Gastrocnemius medialis (tissue), 4 donors: ENCODE measurements at regions not wholly inside any gene's neighbourhood (a gene's known extent, or its start where the extent isn't known, plus 50 kb on each side); places are given as distances from the start of the nearest gene placed in this dataset.
"Not testable (repeated sequence)": the region's sequence is repeated elsewhere in the genome, so short reads cannot be mapped to it uniquely, and the experiment has no call there.

ENCODE experiments used
- ATAC-seq, 2 donors: fragments of 150-250 bp; one replicate each; pipeline ENCODE4 v1.9.1; 2016
- DNase-seq, 2 donors: peaks; one replicate each; pipeline ENCODE4 v3.0.0-alpha.2; 2019
- H3K27ac ChIP-seq, 4 donors: fragments of 200-600 bp; sonication (generic); 1 replicate in 1 of 4; 2 replicates in 3 of 4; pipeline ENCODE4 v1.5.1; 2016 to 2018; ENCODE audit warnings: mild to moderate bottlenecking in 2 of 4, moderate library complexity in 1 of 4
- H3K27me3 ChIP-seq, 3 donors: fragments of 200-600 bp; sonication (generic) in 2 of 3; 1 replicate in 1 of 3; 2 replicates in 2 of 3; pipeline versions ENCODE4 v1.5.1 to v1.6.0; 2016 to 2019; ENCODE audit warnings: mild to moderate bottlenecking in 1 of 3, moderate library complexity in 1 of 3
- H3K36me3 ChIP-seq, 2 donors: fragments of 200-600 bp; sonication (generic) in 1 of 2; one replicate each; pipeline ENCODE4 v1.5.1; 2017 to 2018
- H3K4me1 ChIP-seq, 2 donors: fragments of 200-600 bp; sonication (generic) in 1 of 2; one replicate each; pipeline ENCODE4 v1.5.1; 2016 to 2017; ENCODE audit warnings: mild to moderate bottlenecking in 2 of 2
- H3K4me3 ChIP-seq, 4 donors: fragments of 200-600 bp; sonication (generic) in 3 of 4; 1 replicate in 1 of 4; 2 replicates in 3 of 4; pipeline ENCODE4 v1.5.1; 2016 to 2019; ENCODE audit warnings: mild to moderate bottlenecking in 2 of 4
- H3K9me3 ChIP-seq, 3 donors: fragments of 200-600 bp; sonication (generic) in 2 of 3; 1 replicate in 1 of 3; 2 replicates in 2 of 3; pipeline ENCODE4 v1.5.1; 2016 to 2019
- POLR2A ChIP-seq, 2 donors: fragments of 450-650 bp; IDR thresholded peaks; one replicate each; pipeline ENCODE4 v1.6.1; 2017; ENCODE audit warnings: antibody characterized with exemption in 2 of 2, mild to moderate bottlenecking in 2 of 2, moderate library complexity in 2 of 2
- in situ Hi-C, 4 donors: fragments of 200-750 bp; cut with MboI; loops; one replicate each; pipeline versions ENCODE4 v1.15.0 to v1.8.0; 2017; ENCODE audit warnings: low sequenced_read_pairs in 4 of 4
- intact Hi-C: fragments of 100-400 bp; cut with DNase I; formaldehyde crosslinking; loops from one replicate; pipeline ENCODE4 v1.15.1; 2023; ENCODE audit warnings: low total_unique reads
- TF ChIP-seq, protein P1 (sequence below), 5 experiments: fragments of 450-650 bp in 3 of 5; fragments of 200-600 bp in 2 of 5; sonication (generic) in 2 of 5; IDR thresholded peaks in 4 of 5; conservative IDR thresholded peaks in 1 of 5; 1 replicate in 4 of 5; 2 replicates in 1 of 5; pipeline ENCODE4 v1.5.1; 2016 to 2019; ENCODE audit warnings: antibody characterized with exemption in 5 of 5, mild to moderate bottlenecking in 3 of 5, moderate library complexity in 3 of 5

DNA sequence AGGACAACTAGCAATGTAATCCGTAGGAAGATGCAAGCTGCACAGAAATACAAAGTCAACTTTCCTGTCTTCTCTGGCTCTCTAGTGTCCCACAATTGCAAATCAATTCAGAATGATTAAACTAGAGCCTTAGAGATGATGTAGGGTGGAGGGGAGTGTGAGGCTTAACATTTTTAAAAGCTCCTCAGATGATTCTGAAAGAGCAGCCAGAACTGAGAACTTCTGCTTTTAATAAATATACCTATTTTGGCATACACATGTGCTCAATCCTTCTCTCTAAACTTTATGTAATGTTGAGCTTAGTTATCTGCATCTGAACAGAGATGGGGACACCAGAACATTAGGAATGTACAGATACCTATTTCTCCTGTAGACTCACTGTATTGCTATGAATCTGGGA is 139.9 kb upstream of the APC start:
- intact Hi-C loops, result no loop called here

DNA sequence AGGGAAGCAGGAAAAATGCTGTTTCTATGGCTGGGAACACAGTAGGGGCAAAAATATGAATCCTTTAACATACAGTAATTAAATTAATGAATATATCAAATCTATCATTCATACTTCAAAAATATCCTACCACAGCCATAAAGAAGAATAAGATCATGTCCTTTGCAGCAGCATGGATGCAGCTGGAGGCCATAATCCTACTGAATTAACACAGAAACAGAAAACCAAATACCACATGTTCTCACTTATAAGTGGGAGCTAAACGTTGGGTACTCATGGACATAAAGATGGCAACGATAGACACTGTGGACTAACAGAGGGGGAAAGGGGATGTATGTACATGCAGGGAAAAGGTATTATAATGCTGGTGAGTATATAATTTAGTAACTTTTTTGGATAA is 137.2 kb upstream of the APC start:
- in situ Hi-C loops, intact Hi-C loops, DNase-seq, ATAC-seq, H3K9me3 ChIP-seq, H3K27me3 ChIP-seq, H3K36me3 ChIP-seq, H3K4me1 ChIP-seq, H3K4me3 ChIP-seq, H3K27ac ChIP-seq: not testable (repeated sequence)

More for the DNA sequence above, 139.9 kb upstream of the APC start:
- no peaks in the 10 kb centered on the region for H3K4me1 ChIP-seq
- DNase-seq (no peak), ATAC-seq (no peak)
- no peaks in the 10 kb centered on the region for H3K9me3 ChIP-seq
- no peaks in the 10 kb centered on the region for H3K36me3 ChIP-seq
- no peak overlapping the region for H3K27ac ChIP-seq
- TF ChIP-seq POLR2A (IDR thresholded peaks at IDR 0.05), result no peak
- TF ChIP-seq, protein P1, sequence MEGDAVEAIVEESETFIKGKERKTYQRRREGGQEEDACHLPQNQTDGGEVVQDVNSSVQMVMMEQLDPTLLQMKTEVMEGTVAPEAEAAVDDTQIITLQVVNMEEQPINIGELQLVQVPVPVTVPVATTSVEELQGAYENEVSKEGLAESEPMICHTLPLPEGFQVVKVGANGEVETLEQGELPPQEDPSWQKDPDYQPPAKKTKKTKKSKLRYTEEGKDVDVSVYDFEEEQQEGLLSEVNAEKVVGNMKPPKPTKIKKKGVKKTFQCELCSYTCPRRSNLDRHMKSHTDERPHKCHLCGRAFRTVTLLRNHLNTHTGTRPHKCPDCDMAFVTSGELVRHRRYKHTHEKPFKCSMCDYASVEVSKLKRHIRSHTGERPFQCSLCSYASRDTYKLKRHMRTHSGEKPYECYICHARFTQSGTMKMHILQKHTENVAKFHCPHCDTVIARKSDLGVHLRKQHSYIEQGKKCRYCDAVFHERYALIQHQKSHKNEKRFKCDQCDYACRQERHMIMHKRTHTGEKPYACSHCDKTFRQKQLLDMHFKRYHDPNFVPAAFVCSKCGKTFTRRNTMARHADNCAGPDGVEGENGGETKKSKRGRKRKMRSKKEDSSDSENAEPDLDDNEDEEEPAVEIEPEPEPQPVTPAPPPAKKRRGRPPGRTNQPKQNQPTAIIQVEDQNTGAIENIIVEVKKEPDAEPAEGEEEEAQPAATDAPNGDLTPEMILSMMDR (IDR thresholded peaks at IDR 0.05 in 4 of 5, conservative IDR thresholded peaks at IDR 0.05 in 1 of 5), result no peak
- H3K4me3 ChIP-seq, result no peak overlapping the region
- H3K27me3 ChIP-seq, result no peaks in the 10 kb centered on the region
- in situ Hi-C loops, result no loop called here

DNA sequence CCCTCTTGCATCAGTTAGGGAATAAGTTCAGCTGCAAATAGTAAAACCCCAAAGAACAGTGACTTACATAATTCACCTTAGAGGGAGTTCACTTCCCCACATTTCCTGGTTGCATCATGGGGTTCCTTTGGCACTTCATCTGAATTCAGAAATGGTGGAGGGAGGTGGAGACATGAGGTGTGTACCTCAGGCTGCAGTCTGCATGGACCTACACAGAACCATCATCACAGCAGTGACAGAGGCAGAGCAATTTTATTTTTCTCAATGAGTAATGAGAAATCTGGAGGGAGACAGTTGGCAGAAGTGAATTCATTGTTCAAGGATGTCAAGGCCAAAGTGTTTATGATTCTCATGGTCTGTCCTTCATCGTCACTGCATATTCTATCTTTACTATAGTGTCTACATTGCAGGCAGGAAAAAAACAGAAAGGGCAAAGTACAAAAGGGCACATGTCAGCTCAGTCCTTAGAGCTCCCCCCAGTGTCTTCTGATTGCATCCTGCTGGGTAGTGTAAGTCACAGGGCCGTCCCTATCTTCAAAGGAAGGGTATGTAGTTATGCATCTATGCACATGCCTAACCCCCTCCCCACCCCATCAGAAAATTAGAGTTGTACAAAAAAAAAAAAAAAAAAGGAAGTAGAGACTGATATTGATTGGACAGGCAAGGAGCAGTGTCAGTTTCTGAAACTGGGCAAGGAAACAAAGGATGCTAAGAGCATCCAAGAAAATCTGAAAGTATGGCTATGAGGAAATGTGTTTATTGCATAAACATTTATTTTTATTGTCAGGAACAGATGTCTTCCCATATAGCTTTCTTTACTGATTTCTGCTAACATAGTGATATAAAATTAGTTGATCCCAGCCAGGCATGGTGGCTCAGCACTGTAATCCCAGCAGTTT is 132.7 kb upstream of the APC start:
- no peaks in the 10 kb centered on the region for H3K4me1 ChIP-seq
- no peaks in the 10 kb centered on the region for H3K9me3 ChIP-seq
- H3K36me3 ChIP-seq, result no peaks in the 10 kb centered on the region
- ATAC-seq (no peak), DNase-seq (no peak)
- in situ Hi-C loops, result no loop called here
- intact Hi-C loops, result no loop called here
- TF ChIP-seq, protein P1 (IDR thresholded peaks at IDR 0.05 in 4 of 5, conservative IDR thresholded peaks at IDR 0.05 in 1 of 5), result no peak
- TF ChIP-seq POLR2A (IDR thresholded peaks at IDR 0.05), result no peak
- H3K27ac ChIP-seq, result no peak overlapping the region
- H3K4me3 ChIP-seq, result no peak overlapping the region
- no peaks in the 10 kb centered on the region for H3K27me3 ChIP-seq

DNA sequence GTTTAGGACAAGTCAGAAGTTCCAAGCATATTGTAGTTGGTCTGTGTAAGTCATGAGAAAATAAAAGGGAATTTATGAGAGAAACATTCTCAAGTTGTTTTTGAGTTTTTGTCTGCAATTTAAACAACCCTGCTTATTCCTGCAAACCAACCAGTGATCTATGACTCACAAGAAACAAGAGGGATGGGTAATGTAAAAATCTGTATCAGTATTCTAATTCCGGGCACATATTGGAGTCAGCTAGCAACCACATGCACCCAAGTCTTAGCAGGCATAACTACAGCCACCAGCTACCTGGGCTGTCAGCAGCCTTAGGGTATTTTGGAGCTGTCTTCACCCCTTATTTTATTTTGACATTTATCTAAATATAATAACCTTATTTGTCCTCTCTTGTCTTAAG is 128.7 kb upstream of the APC start:
- Histone ChIP-seq H3K9me3 (no peaks in the 10 kb centered on the region), H3K4me3 (no peak overlapping the region), H3K27ac (no peak overlapping the region), H3K4me1 (no peaks in the 10 kb centered on the region), H3K27me3 (no peaks in the 10 kb centered on the region), H3K36me3 (no peaks in the 10 kb centered on the region)
- DNase-seq (no peak), ATAC-seq (no peak)
- in situ Hi-C loops (no loop called here), intact Hi-C loops (no loop called here)
- no peak for TF ChIP-seq POLR2A (IDR thresholded peaks at IDR 0.05)
- TF ChIP-seq, protein P1 (IDR thresholded peaks at IDR 0.05 in 4 of 5, conservative IDR thresholded peaks at IDR 0.05 in 1 of 5), result no peak

DNA sequence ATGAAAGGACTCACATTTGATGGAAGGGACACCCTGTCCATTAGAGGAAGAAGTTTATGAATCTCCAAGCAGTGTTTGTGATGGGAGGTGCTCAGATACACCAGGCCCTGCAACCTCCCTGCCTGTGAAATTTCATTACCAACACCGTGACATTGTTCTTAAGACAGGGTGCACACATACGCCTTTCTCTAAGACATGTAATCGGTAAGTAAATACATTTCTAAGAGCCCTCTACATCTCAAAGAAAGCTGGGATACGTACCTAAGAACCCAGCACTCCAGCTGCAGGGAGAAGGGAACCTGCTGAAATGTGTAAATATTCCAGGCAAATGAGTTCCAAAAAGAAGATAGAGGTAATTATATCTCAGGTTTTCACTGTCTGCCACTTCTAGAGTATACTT is 125.0 kb upstream of the APC start:
- no peaks in the 10 kb centered on the region for H3K9me3 ChIP-seq
- intact Hi-C loops (no loop called here), in situ Hi-C loops (no loop called here)
- no peaks in the 10 kb centered on the region for H3K36me3 ChIP-seq
- TF ChIP-seq POLR2A (IDR thresholded peaks at IDR 0.05), result no peak
- ATAC-seq (no peak), DNase-seq (no peak)
- no peak overlapping the region for H3K27ac ChIP-seq
- no peak overlapping the region for H3K4me3 ChIP-seq
- H3K4me1 ChIP-seq, result no peaks in the 10 kb centered on the region
- no peaks in the 10 kb centered on the region for H3K27me3 ChIP-seq
